SK-N-MC (cell line): ENCODE measurements at regions not wholly inside any gene's neighbourhood (a gene's known extent, or its start where the extent isn't known, plus 50 kb on each side); places are given as distances from the start of the nearest gene placed in this dataset.

Source experiments
- DNase-seq: peaks from one replicate; pipeline ENCODE4 v3.0.0-alpha.2; 2011; ENCODE audit warnings: low read depth, low spot score
- H3K27ac ChIP-seq: fragments of 200-600 bp; sonication (generic); 2 replicates; pipeline ENCODE4 v1.5.1; 2016; ENCODE audit warnings: mixed run types
- H3K36me3 ChIP-seq: fragments of 200-600 bp; sonication (generic); 2 replicates; pipeline ENCODE4 v1.6.1; 2017; ENCODE audit warnings: antibody characterized with exemption, low read length, mixed read lengths; ENCODE audit not compliant: insufficient read depth
- H3K4me3 ChIP-seq: fragments of 200-600 bp; sonication (generic); 2 replicates; pipeline ENCODE4 v1.5.1; 2016
- H3K9ac ChIP-seq: fragments of 200-600 bp; sonication (generic); 2 replicates; pipeline ENCODE4 v1.8.0; 2017; ENCODE audit warnings: mixed run types, mixed read lengths; ENCODE audit not compliant: insufficient read length
- H3K9me3 ChIP-seq: fragments of 200-600 bp; sonication (generic); 2 replicates; pipeline ENCODE4 v1.6.1; 2017; ENCODE audit warnings: low read depth, mild to moderate bottlenecking, antibody characterized with exemption, low read length, moderate library complexity, mixed read lengths
- EZH2 ChIP-seq: fragments of 200-600 bp; sonication (generic); IDR thresholded peaks from one replicate; pipeline ENCODE4 v1.6.1; 2017; ENCODE audit warnings: antibody characterized with exemption
- FOXP2 ChIP-seq: optimal IDR thresholded peaks from 2 replicates; pipeline ENCODE3; 2011; ENCODE audit warnings: mild to moderate bottlenecking, moderate library complexity; ENCODE audit not compliant: insufficient read depth; ENCODE audit errors: extremely low read length, control extremely low read depth
- POLR2AphosphoS5 ChIP-seq: IDR thresholded peaks from 2 replicates; pipeline ENCODE4 v1.6.1; 2012; ENCODE audit warnings: mild to moderate bottlenecking, low read depth, low read length, borderline replicate concordance

DNA sequence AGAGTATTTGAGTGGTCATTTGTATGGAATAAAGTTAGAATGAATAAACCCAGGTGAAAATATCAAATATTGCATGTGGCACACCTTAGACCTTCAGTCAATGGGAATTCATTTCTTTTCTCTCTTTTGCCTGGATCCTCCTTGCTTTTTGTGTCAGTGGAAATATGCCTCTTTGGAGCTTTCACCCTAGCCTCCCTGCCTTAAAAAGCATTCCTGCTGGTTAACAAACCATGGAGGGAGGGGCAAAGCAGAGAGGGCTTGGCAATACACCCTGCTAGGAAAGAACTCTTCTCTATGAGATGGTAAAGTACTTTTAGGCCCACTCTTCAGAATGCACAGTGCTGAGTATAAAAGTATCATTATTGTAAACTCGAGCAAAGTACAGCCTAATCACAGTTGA is 383.7 kb downstream of the DMAC1 start:
- H3K27ac ChIP-seq: no peak overlapping the region
- H3K9me3 ChIP-seq: no peaks in the 10 kb centered on the region
- no peak for DNase-seq
- H3K36me3 ChIP-seq: no peaks in the 10 kb centered on the region
- H3K9ac ChIP-seq: no peak overlapping the region
- no peak overlapping the region for H3K4me3 ChIP-seq
- TF ChIP-seq EZH2: no peak
- no peak for TF ChIP-seq FOXP2
- no peak for TF ChIP-seq POLR2AphosphoS5

DNA sequence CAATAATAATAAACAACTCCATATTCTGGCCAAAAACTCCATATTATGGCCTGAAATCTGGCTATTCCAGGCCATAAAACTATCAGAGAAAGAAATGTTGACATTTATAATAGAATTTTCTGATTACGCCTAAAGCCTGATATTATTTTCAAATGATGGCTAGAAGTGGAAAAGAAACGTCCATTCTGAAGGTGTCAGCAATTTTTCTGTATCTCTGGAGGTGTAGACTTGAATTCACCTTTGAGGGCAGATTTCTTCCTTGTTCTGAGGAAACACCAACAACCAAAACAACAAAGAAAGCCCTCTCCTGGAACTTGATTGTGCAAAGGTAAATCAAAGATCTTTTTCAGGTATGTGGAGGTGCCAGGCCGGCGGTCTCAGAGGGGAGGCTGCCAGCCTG is 390.7 kb downstream of the DMAC1 start:
- Histone ChIP-seq H3K27ac (no peak overlapping the region), H3K4me3 (no peak overlapping the region), H3K9me3 (no peaks in the 10 kb centered on the region), H3K9ac (no peak overlapping the region), H3K36me3 (no peaks in the 10 kb centered on the region)
- no peak for TF ChIP-seq FOXP2
- TF ChIP-seq POLR2AphosphoS5: no peak
- TF ChIP-seq EZH2: no peak
- no peak for DNase-seq

DNA sequence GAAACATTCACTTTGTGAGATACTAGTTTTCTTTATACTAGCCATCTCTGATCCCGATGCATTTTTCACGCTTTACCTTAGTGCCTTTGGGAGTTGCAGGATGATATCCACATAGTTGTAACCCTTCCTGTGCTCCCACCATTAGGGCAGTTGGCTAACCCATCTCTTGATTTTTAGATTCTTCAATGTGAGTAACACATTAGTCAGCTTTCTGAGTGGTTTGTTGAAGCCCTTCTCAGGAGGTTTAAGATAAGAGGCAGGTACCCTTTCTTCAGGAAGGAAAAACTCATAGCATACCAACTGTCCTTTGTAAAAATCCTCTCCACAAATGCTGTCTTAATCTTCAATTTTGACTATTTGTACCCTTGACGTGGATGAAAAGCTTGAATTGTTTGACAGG is 392.3 kb downstream of the DMAC1 start:
- no peaks in the 10 kb centered on the region for H3K36me3 ChIP-seq
- no peak for DNase-seq
- TF ChIP-seq FOXP2 (no peak), EZH2 (no peak), POLR2AphosphoS5 (no peak)

DNA sequence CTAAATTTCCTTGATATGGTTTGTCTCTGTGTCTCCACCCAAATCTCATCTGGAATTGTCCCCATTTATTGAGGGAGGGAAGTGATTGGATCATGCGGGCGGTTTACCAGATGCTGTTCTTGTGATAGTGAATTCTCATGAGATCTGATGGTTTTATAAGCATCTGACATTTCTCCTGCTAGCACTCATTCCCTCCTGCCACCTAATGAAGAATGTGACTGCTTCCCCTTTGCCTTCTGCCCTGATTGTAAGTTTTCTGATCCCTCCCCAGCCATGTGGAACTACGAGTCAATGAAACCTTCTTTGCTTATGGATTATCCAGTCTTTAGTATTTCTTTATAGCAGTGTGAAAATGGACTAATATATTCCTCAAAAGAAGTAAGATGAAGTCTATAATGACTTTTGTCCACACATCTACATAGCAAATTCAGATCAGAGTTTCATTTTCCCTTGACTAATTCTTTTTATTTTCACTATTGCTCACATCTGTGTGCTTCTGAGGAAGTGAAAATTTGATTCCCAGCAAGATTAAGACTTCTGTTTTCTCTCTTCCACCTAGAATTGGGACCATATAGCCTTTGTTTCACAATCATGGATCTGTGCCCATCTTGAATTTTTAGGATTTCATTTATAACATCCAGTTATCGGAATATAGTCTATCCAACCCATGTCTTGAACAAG is 393.5 kb downstream of the DMAC1 start:
- H3K9ac ChIP-seq: no peak overlapping the region
- no peak overlapping the region for H3K4me3 ChIP-seq
- H3K36me3 ChIP-seq: no peaks in the 10 kb centered on the region
- TF ChIP-seq FOXP2 (no peak), POLR2AphosphoS5 (no peak), EZH2 (no peak)
- no peaks in the 10 kb centered on the region for H3K9me3 ChIP-seq
- DNase-seq: no peak
- no peak overlapping the region for H3K27ac ChIP-seq

More for the DNA sequence above, 392.3 kb downstream of the DMAC1 start:
- Histone ChIP-seq H3K27ac (no peak overlapping the region), H3K4me3 (no peak overlapping the region), H3K9me3 (no peaks in the 10 kb centered on the region), H3K9ac (no peak overlapping the region)

DNA sequence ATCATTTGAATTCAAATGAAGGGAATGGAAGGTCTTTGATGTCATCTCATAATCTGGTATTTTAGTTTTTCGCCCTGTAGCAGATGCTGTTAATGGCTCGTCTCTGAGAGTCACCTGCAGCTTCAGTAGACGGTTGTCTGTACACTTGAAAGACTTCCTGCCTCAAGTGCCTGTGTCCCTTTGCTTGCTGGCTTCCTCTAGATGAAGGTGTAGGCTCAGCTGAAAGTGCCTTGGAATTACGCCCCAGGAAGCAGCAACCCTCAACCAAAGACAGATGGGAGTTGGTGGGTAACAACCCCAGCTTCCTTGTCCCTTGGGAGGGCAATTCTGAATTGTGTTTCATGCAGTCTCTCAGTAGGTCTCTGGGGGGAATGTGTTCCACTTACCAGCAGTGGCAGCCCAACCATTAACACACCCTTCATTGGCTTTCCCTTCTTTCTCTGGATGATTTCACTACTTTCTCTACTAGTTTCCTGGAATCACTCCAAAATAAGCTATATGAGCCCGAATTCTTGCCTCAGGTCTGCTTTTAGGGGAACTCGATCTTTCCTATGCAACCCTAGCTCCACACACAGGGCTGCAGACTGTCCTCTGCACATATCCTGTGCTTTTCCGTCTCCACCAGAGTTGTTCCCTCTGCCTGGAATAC is 395.6 kb downstream of the DMAC1 start:
- H3K9ac ChIP-seq: no peak overlapping the region
- H3K4me3 ChIP-seq: no peak overlapping the region
- H3K27ac ChIP-seq: no peak overlapping the region
- no peaks in the 10 kb centered on the region for H3K36me3 ChIP-seq
- DNase-seq: no peak
- TF ChIP-seq FOXP2 (no peak), EZH2 (no peak), POLR2AphosphoS5 (no peak)
- no peaks in the 10 kb centered on the region for H3K9me3 ChIP-seq

DNA sequence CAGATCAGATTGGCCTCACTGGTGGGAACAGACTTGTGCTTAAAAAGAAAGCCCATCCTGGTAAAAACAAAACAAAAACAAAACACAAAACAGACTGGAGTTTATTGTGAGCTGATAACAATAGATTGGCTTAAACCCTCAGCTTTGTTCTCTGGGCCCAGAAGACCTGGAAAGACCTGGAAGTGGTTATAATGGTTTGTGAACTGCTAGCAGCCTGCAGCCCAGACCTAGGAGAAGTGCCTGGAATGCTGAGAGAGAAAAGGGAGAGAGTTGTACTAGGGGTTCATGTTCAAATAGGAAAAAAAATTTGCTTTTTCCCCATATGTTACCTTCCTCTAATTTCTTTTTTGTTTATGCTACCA is 396.6 kb downstream of the DMAC1 start:
- TF ChIP-seq FOXP2 (no peak), EZH2 (no peak), POLR2AphosphoS5 (no peak)
- Histone ChIP-seq H3K9me3 (no peaks in the 10 kb centered on the region), H3K4me3 (no peak overlapping the region), H3K9ac (no peak overlapping the region), H3K27ac (no peak overlapping the region), H3K36me3 (no peaks in the 10 kb centered on the region)
- DNase-seq: no peak

DNA sequence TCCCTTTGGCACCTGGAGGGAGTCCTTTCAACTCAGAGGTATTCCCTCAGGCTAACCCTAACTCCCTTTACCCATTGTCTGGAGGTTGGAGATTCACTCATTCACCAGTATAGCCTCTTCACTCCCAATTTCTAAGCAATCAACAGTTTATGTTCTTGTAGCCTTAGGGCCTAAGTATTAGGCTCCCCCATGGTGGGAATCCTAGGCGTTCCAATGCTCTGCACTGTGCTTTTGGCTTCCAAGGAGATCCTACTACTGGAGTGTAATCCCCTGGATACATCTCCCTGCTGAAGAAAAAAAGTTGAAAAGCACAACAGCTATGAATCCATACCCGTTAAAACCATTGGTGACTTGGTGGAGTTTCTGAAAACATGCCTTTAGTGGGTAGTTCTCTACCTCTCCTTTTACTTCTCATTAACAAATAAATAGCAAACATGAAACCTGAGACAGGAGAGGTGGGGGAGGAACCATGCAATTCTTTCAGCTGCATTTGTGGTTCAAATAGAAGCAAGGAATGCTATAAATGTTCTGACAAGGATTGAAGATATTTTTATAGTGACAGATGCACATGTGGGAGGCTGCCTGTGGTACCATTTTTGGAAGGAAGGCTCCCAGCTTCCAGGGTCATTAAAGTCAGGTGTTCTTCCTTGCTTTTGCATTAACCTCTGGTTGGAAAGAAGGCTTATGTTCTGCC is 397.1 kb downstream of the DMAC1 start:
- no peak overlapping the region for H3K9ac ChIP-seq
- H3K36me3 ChIP-seq: no peaks in the 10 kb centered on the region
- no peak overlapping the region for H3K27ac ChIP-seq
- H3K9me3 ChIP-seq: no peaks in the 10 kb centered on the region
- no peak for DNase-seq
- H3K4me3 ChIP-seq: no peak overlapping the region
- no peak for TF ChIP-seq EZH2
- TF ChIP-seq FOXP2: no peak
- TF ChIP-seq POLR2AphosphoS5: no peak

DNA sequence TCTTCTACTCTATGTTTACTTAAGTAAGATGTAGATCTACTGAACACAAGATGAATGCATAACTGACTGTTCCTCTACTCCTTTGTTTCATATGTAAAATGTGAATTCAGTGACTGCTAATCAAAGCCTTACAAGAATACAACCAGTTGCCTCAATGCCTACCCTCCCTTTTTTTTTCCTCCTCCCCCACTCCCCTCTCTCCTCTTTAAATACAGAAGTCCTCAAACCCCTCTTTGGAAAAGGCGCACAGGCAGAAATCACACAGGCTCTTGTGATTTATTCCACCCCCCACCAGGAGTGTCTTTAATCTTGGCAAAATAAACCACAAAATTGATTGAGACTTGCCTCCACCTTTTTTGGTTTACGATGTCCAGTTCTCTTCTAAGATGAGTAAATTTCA is 398.5 kb downstream of the DMAC1 start:
- no peak for TF ChIP-seq POLR2AphosphoS5
- TF ChIP-seq EZH2: no peak
- no peak for TF ChIP-seq FOXP2
- no peak overlapping the region for H3K9ac ChIP-seq
- H3K36me3 ChIP-seq: no peaks in the 10 kb centered on the region
- H3K4me3 ChIP-seq: no peak overlapping the region
- no peaks in the 10 kb centered on the region for H3K9me3 ChIP-seq
- no peak for DNase-seq
- H3K27ac ChIP-seq: no peak overlapping the region
